K562 (cell line): ENCODE measurements at regions not wholly inside any gene's neighbourhood (a gene's known extent, or its start where the extent isn't known, plus 50 kb on each side); places are given as distances from the start of the nearest gene placed in this dataset.

Experiments
- ATAC-seq: fragments of 200-7000 bp; cut with Tn5 transposase; 3 replicates; pipeline ENCODE4 v1.9.1; 2020; ENCODE audit warnings: moderate library complexity
- BruUV-seq: library from RNA; stranded (reverse); fragments of 400-500 nt; replicated peaks from 2 replicates; lab custom pipeline; 2021; lab: Mats Ljungman, UMichigan
- CTCF ChIA-PET: fragments of 300-600 bp; formaldehyde crosslinking; extraction: SDS; loops from one replicate; lab custom pipeline; 2021; ENCODE audit warnings: low intra/inter-chr PET ratio; lab: Yijun Ruan, JAX
- POLR2A ChIA-PET: fragments of 300-600, 350-650 bp; sonication (Branson Sonifier 250); formaldehyde crosslinking; extraction: SDS; loops from one replicate; lab custom pipeline; 2021; ENCODE audit warnings: antibody characterized with exemption, inconsistent platforms; lab: Yijun Ruan, JAX
- DNase-seq, 4 experiments: peaks; one replicate each; pipeline versions ENCODE4 v3.0.0 to v3.0.0-alpha.2; 2011 to 2018; ENCODE audit warnings: low spot score in 3 of 4, mixed read lengths in 3 of 4; ENCODE audit errors: extremely low read depth in 1 of 4
- FAIRE-seq: peaks from 2 replicates; lab custom pipeline; 2011; peaks lifted over from hg19 to GRCh38; lab: Jason Lieb, UNC
- H2AFZ ChIP-seq: 2 replicates; pipeline ENCODE4 v1.6.0; 2011; ENCODE audit warnings: low read depth, low read length, control low read depth, inconsistent platforms
- H3K27ac ChIP-seq: fragments of 200-600 bp; 3 replicates; pipeline ENCODE4 v1.8.0; 2011; ENCODE audit warnings: low read depth, mild to moderate bottlenecking, control low read depth, inconsistent platforms, low read length, moderate library complexity, mixed read lengths; ENCODE audit errors: extremely low read depth
- H3K27me3 ChIP-seq, 2 experiments: fragments of 300-600 bp in 1 of 2; 2 replicates in 1 of 2; 3 replicates in 1 of 2; pipeline versions ENCODE4 v1.6.0 to v1.8.0; 2011; ENCODE audit warnings: inconsistent platforms in 2 of 2, low read length in 2 of 2, mild to moderate bottlenecking in 1 of 2, mixed read lengths in 1 of 2, moderate library complexity in 1 of 2; ENCODE audit not compliant: control insufficient read depth in 2 of 2, insufficient read depth in 2 of 2
- H3K36me3 ChIP-seq: fragments of 300-600 bp; 3 replicates; pipeline ENCODE4 v1.8.0; 2011; ENCODE audit warnings: mild to moderate bottlenecking, low read length, inconsistent platforms; ENCODE audit not compliant: control insufficient read depth, insufficient read depth
- H3K4me1 ChIP-seq, 2 experiments: fragments of 200-600 bp in 1 of 2; replicated peaks in 1 of 2; 2 replicates in 1 of 2; 3 replicates in 1 of 2; pipeline versions ENCODE4 v1.5.1 to v1.8.0; 2011; ENCODE audit warnings: inconsistent platforms in 2 of 2, low read length in 2 of 2, mild to moderate bottlenecking in 1 of 2, mixed read lengths in 1 of 2, moderate library complexity in 1 of 2; ENCODE audit not compliant: control insufficient read depth in 2 of 2, insufficient read depth in 2 of 2
- H3K4me2 ChIP-seq: 2 replicates; pipeline ENCODE4 v1.6.1; 2011; ENCODE audit warnings: low read length, control low read depth, inconsistent platforms, mixed read lengths; ENCODE audit not compliant: insufficient read depth
- H3K4me3 ChIP-seq: fragments of 200-600 bp; sonication (generic), shearing (Covaris generic); 2 replicates; pipeline ENCODE4 v1.5.1; 2016; ENCODE audit warnings: control low read depth, inconsistent platforms
- H3K79me2 ChIP-seq: fragments of 200-600 bp; 3 replicates; pipeline ENCODE4 v1.8.0; 2011; ENCODE audit warnings: low read length, inconsistent platforms; ENCODE audit not compliant: control insufficient read depth, insufficient read depth
- H3K9ac ChIP-seq, 2 experiments: 2 replicates each; pipeline versions ENCODE4 v1.6.0 to v1.6.1; 2011; ENCODE audit warnings: low read depth in 2 of 2, low read length in 2 of 2, control low read depth in 1 of 2, inconsistent platforms in 1 of 2, mild to moderate bottlenecking in 1 of 2, mixed read lengths in 1 of 2; ENCODE audit not compliant: insufficient read depth in 1 of 2
- H3K9me1 ChIP-seq: one replicate; pipeline ENCODE4 v1.6.0; 2011; ENCODE audit warnings: inconsistent platforms, mild to moderate bottlenecking, low read length, moderate library complexity; ENCODE audit not compliant: control insufficient read depth, insufficient read depth
- H3K9me3 ChIP-seq: replicated peaks from 2 replicates; pipeline ENCODE4 v1.5.1; 2011; ENCODE audit warnings: low read depth, low read length, inconsistent platforms; ENCODE audit not compliant: control insufficient read depth, insufficient read depth
- H4K20me1 ChIP-seq: replicated peaks from 2 replicates; pipeline ENCODE4 v1.6.1; 2011; ENCODE audit warnings: low read length, inconsistent platforms, mixed read lengths; ENCODE audit not compliant: control insufficient read depth, insufficient read depth
- ADNP ChIP-seq: fragments of 200-800 bp; sonication (Bioruptor generic); IDR thresholded peaks from 2 replicates; pipeline ENCODE4 v1.6.1; 2016; ENCODE audit warnings: missing genetic modification characterization, missing compliant biosample characterization
- HMG20B ChIP-seq: fragments of 250-450 bp; sonication (Bioruptor Pico); IDR thresholded peaks from 2 replicates; pipeline ENCODE4 v1.5.0; 2021; ENCODE audit warnings: mild to moderate bottlenecking
- ILF3 ChIP-seq: fragments of 450-650 bp; IDR thresholded peaks from 2 replicates; pipeline ENCODE4 v1.6.1; 2018; ENCODE audit warnings: antibody characterized with exemption, mild to moderate bottlenecking, moderate library complexity, borderline replicate concordance
- MYNN ChIP-seq, 2 experiments: sonication (generic); formaldehyde crosslinking in 1 of 2; IDR thresholded peaks; 2 replicates each; pipeline versions ENCODE4 v1.5.0 to v1.6.1; 2016 to 2020; ENCODE audit warnings: antibody characterized with exemption in 1 of 2, missing genetic modification reagents in 1 of 2
- SRSF1 ChIP-seq: fragments of 200-400 bp; formaldehyde crosslinking; IDR thresholded peaks from 2 replicates; pipeline ENCODE4 v1.6.1; 2017; ENCODE audit warnings: mild to moderate bottlenecking, low read depth, low read length, moderate library complexity
- TOE1 ChIP-seq, 2 experiments: fragments of 450-650 bp in 1 of 2; sonication (generic) in 1 of 2; formaldehyde crosslinking in 1 of 2; IDR thresholded peaks; 2 replicates each; pipeline versions ENCODE4 v1.7.1 to v1.8.0; 2016 to 2022; ENCODE audit warnings: borderline replicate concordance in 2 of 2, mild to moderate bottlenecking in 2 of 2, antibody characterized with exemption in 1 of 2, inconsistent platforms in 1 of 2, low read depth in 1 of 2, missing genetic modification reagents in 1 of 2, moderate library complexity in 1 of 2
- ZBED1 ChIP-seq: IDR thresholded peaks from 2 replicates; pipeline ENCODE4 v1.6.1; 2014
- ZKSCAN1 ChIP-seq: fragments of 150-350 bp; IDR thresholded peaks from 2 replicates; pipeline ENCODE4 v1.6.1; 2016; ENCODE audit warnings: low read depth, low read length
- ZNF561 ChIP-seq: fragments of 450-650 bp; formaldehyde crosslinking; conservative IDR thresholded peaks from 2 replicates; pipeline ENCODE4 v1.4.0; 2020; ENCODE audit warnings: mild to moderate bottlenecking, moderate library complexity
- WGBS: fragments of 100-300 bp; shearing (Covaris generic); methylation state at CpG from one replicate; pipeline ENCODE4 v1.1.6; 2016; ENCODE audit warnings: low coverage, mixed read lengths; ENCODE audit not compliant: insufficient coverage; ENCODE audit errors: missing lambda C conversion rate; 5-methylcytosine and 5-hydroxymethylcytosine counted together
- in situ Hi-C: fragments of 300-500 bp; cut with MboI; formaldehyde crosslinking; loops from 4 replicates; pipeline ENCODE4 v1.15.0; 2018; ENCODE audit warnings: inconsistent platforms, mixed read lengths
- intact Hi-C: fragments of 100-400 bp; cut with micrococcal nuclease; formaldehyde crosslinking; loops from 2 replicates; pipeline ENCODE4 v1.14.2; 2022
- TF ChIP-seq, protein P1 (sequence below): fragments of 450-650 bp; formaldehyde crosslinking; IDR thresholded peaks from 2 replicates; pipeline ENCODE4 v1.4.0; 2022; ENCODE audit warnings: mild to moderate bottlenecking, moderate library complexity
- TF ChIP-seq, protein P2 (sequence below): fragments of 450-650 bp; IDR thresholded peaks from 2 replicates; pipeline ENCODE4 v1.6.1; 2016; ENCODE audit warnings: missing biosample characterization, missing genetic modification characterization
- TF ChIP-seq, protein P3 (sequence below): fragments of 450-650 bp; IDR thresholded peaks from one replicate; pipeline ENCODE4 v1.6.1; 2018; ENCODE audit warnings: mild to moderate bottlenecking, moderate library complexity; ENCODE audit not compliant: partially characterized antibody

DNA sequence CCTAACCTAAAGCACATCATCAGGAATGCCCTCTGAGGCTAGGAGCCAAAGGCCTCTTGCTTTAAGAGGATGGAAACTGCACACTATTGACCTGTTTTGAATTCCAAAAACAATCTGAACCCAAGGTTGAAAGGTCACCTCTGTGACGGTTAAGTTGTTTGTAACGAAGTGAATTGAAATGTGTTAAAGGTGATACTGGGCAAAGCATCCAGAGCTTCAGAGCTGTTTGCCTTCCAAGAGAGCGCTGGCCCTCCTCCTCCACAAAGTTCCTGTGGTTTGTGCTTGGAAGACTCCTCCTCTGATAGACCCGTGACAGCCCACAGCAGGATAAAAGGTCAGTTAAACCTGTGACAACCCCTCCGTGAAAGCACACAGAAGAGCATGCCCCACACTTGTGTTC, 133.7 kb upstream of the CTTNBP2 start:
- POLR2A ChIA-PET: no interaction called here
- no peaks in the 10 kb centered on the region for H3K9me3 ChIP-seq
- ATAC-seq (no peak), DNase-seq (no peak), FAIRE-seq (no peak)
- H3K27ac ChIP-seq: no peak overlapping the region
- CTCF ChIA-PET: no interaction called here
- TF ChIP-seq, protein P1, sequence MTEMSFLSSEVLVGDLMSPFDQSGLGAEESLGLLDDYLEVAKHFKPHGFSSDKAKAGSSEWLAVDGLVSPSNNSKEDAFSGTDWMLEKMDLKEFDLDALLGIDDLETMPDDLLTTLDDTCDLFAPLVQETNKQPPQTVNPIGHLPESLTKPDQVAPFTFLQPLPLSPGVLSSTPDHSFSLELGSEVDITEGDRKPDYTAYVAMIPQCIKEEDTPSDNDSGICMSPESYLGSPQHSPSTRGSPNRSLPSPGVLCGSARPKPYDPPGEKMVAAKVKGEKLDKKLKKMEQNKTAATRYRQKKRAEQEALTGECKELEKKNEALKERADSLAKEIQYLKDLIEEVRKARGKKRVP (CRISPR knock-in tag): no peak
- TF ChIP-seq SRSF1 (no peak), ZBED1 (no peak)
- WGBS: 0% methylated on average over 5 of the region's 5 CpGs
- H3K4me1 ChIP-seq: no peaks in the 10 kb centered on the region
- no peak overlapping the region for H3K4me3 ChIP-seq
- no peaks in the 10 kb centered on the region for H3K36me3 ChIP-seq
- no peaks in the 10 kb centered on the region for H4K20me1 ChIP-seq
- H3K9ac ChIP-seq: no peak overlapping the region
- H3K4me2 ChIP-seq: no peak overlapping the region
- in situ Hi-C loops: no loop called here
- H2AFZ ChIP-seq: no peak overlapping the region
- H3K79me2 ChIP-seq: no peaks in the 10 kb centered on the region
- intact Hi-C loops: no loop called here
- BruUV-seq: no TSS peak
- H3K9me1 ChIP-seq: no peaks in the 10 kb centered on the region
- H3K27me3 ChIP-seq: no peaks in the 10 kb centered on the region

DNA sequence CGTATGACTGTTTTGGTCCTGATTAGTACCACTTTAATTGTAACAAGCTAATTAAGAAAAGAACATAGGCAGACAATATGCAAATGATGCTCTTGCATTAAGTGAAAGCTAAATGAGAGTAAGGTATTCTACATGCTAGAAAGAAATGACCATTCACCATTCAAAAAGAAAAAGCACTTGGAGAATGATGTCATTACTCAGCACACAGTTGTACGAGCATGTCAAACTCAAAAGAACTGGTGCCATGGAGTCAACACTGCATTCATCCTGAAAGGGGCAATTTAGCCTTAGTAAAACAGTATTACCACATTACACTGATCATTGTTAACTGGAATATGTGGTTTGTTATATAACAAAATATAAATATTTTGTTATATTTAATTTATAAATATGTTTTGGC, 136.2 kb upstream of the CTTNBP2 start:
- POLR2A ChIA-PET: no interaction called here
- no peaks in the 10 kb centered on the region for H3K4me1 ChIP-seq
- WGBS: 4% methylated on average over 2 of the region's 2 CpGs
- no peaks in the 10 kb centered on the region for H3K27me3 ChIP-seq
- no peak overlapping the region for H3K27ac ChIP-seq
- H3K4me3 ChIP-seq: no peak overlapping the region
- no peak overlapping the region for H3K4me2 ChIP-seq
- H3K9me3 ChIP-seq: no peaks in the 10 kb centered on the region
- no peaks in the 10 kb centered on the region for H3K79me2 ChIP-seq
- CTCF ChIA-PET: no interaction called here
- H4K20me1 ChIP-seq: no peaks in the 10 kb centered on the region
- no peaks in the 10 kb centered on the region for H3K9me1 ChIP-seq
- no peak for FAIRE-seq
- H2AFZ ChIP-seq: no peak overlapping the region
- in situ Hi-C loops: no loop called here
- BruUV-seq: no TSS peak
- intact Hi-C loops: no loop called here
- ATAC-seq: no peak
- no peaks in the 10 kb centered on the region for H3K36me3 ChIP-seq
- DNase-seq: no peak
- H3K9ac ChIP-seq: no peak overlapping the region
- TF ChIP-seq TOE1 (IDR thresholded peaks at IDR 0.05; ENCODE audit: borderline replicate concordance) (no peak), TOE1 (CRISPR knock-in tag; IDR thresholded peaks at IDR 0.05; ENCODE audit: borderline replicate concordance, low read depth) (no peak), ZNF561 (CRISPR knock-in tag) (no peak), HMG20B (CRISPR knock-in tag) (no peak), ILF3 (no peak), MYNN (IDR thresholded peaks at IDR 0.05) (no peak), MYNN (CRISPR knock-in tag; IDR thresholded peaks at IDR 0.05) (no peak), ADNP (tag) (no peak), ZKSCAN1 (no peak)
- TF ChIP-seq, protein P2, sequence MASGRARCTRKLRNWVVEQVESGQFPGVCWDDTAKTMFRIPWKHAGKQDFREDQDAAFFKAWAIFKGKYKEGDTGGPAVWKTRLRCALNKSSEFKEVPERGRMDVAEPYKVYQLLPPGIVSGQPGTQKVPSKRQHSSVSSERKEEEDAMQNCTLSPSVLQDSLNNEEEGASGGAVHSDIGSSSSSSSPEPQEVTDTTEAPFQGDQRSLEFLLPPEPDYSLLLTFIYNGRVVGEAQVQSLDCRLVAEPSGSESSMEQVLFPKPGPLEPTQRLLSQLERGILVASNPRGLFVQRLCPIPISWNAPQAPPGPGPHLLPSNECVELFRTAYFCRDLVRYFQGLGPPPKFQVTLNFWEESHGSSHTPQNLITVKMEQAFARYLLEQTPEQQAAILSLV (tag): no peak
- TF ChIP-seq, protein P3, sequence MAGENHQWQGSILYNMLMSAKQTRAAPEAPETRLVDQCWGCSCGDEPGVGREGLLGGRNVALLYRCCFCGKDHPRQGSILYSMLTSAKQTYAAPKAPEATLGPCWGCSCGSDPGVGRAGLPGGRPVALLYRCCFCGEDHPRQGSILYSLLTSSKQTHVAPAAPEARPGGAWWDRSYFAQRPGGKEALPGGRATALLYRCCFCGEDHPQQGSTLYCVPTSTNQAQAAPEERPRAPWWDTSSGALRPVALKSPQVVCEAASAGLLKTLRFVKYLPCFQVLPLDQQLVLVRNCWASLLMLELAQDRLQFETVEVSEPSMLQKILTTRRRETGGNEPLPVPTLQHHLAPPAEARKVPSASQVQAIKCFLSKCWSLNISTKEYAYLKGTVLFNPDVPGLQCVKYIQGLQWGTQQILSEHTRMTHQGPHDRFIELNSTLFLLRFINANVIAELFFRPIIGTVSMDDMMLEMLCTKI: no peak
